Transverse colon (tissue), 4 donors: ENCODE measurements at regions not wholly inside any gene's neighbourhood (a gene's known extent, or its start where the extent isn't known, plus 50 kb on each side); places are given as distances from the start of the nearest gene placed in this dataset.
"Not testable (repeated sequence)": the region's sequence is repeated elsewhere in the genome, so short reads cannot be mapped to it uniquely, and the experiment has no call there.

ENCODE experiments used
- DNase-seq: peaks from one replicate; pipeline ENCODE4 v3.0.0-alpha.2; 2019
- H3K27ac ChIP-seq, 4 donors: fragments of 200-600 bp; sonication (generic); 2 replicates each; pipeline ENCODE4 v1.5.1; 2016 to 2018; ENCODE audit warnings: inconsistent platforms in 4 of 4
- H3K27me3 ChIP-seq: fragments of 200-600 bp; sonication (generic); 2 replicates; pipeline ENCODE4 v1.5.1; 2017; ENCODE audit warnings: inconsistent platforms
- H3K36me3 ChIP-seq, 4 donors: fragments of 200-600 bp; sonication (generic); 2 replicates each; pipeline ENCODE4 v1.5.1; 2017 to 2019; ENCODE audit warnings: inconsistent platforms in 4 of 4
- H3K4me1 ChIP-seq, 4 donors: fragments of 200-600 bp; sonication (generic); 2 replicates each; pipeline ENCODE4 v1.5.1; 2017 to 2020; ENCODE audit warnings: inconsistent platforms in 4 of 4
- H3K4me3 ChIP-seq, 4 donors: fragments of 200-600 bp; sonication (generic); 1 replicate in 1 of 4; 2 replicates in 3 of 4; pipeline versions ENCODE4 v1.5.1 to v1.6.1; 2017 to 2019; ENCODE audit warnings: inconsistent platforms in 4 of 4
- H3K9me3 ChIP-seq, 2 donors: fragments of 200-600 bp; sonication (generic); 2 replicates each; pipeline ENCODE4 v1.5.1; 2017 to 2019; ENCODE audit warnings: inconsistent platforms in 2 of 2
- CTCF ChIP-seq, 5 experiments: fragments of 200-600 bp in 3 of 5; fragments of 450-650 bp in 2 of 5; sonication (generic) in 3 of 5; IDR thresholded peaks; 1 replicate in 2 of 5; 2 replicates in 3 of 5; pipeline ENCODE4 v1.5.1; 2016 to 2017; ENCODE audit warnings: antibody characterized with exemption in 5 of 5, inconsistent platforms in 3 of 5, mild to moderate bottlenecking in 2 of 5, moderate library complexity in 1 of 5
- EP300 ChIP-seq: sonication (generic); formaldehyde crosslinking; IDR thresholded peaks from one replicate; pipeline ENCODE4 v1.6.1; 2017; ENCODE audit warnings: antibody characterized with exemption, low read depth
- POLR2A ChIP-seq: fragments of 450-650 bp; IDR thresholded peaks from one replicate; pipeline ENCODE4 v1.6.1; 2016; ENCODE audit warnings: antibody characterized with exemption, mild to moderate bottlenecking, moderate library complexity
- POLR2AphosphoS5 ChIP-seq, 3 donors: sonication (generic); formaldehyde crosslinking; IDR thresholded peaks; one replicate each; pipeline ENCODE4 v1.6.1; 2016; ENCODE audit warnings: antibody characterized with exemption in 3 of 3
- WGBS, 2 donors: methylation state at CpG; one replicate each; pipeline ENCODE4 v1.1.5; 2018; ENCODE audit warnings: low coverage in 1 of 2; 5-methylcytosine and 5-hydroxymethylcytosine counted together
- in situ Hi-C, 4 donors: fragments of 200-750 bp; cut with MboI; loops; one replicate each; pipeline versions ENCODE4 v1.15.0 to v1.15.1; 2017; ENCODE audit warnings: low sequenced_read_pairs in 3 of 4, low pct_ligation_motif_present in 1 of 4, low pct_unique_long_range_greater_than_20kb in 1 of 4
- intact Hi-C: fragments of 100-400 bp; cut with DNase I; formaldehyde crosslinking; loops from one replicate; pipeline ENCODE4 v1.15.1; 2023; ENCODE audit warnings: low total_unique reads

GRCh38 chr6:51029561-51029960 lies 210.9 kb downstream of the TFAP2B start:
- no peaks in the 10 kb centered on the region for H3K9me3 ChIP-seq
- no peak for DNase-seq
- in situ Hi-C loops = no loop called here
- no peaks in the 10 kb centered on the region for H3K36me3 ChIP-seq
- no peaks in the 10 kb centered on the region for H3K4me1 ChIP-seq
- TF ChIP-seq EP300 (no peak), POLR2A (no peak), POLR2AphosphoS5 (IDR thresholded peaks at IDR 0.05) (no peak), CTCF (IDR thresholded peaks at IDR 0.05) (no peak)
- no peaks in the 10 kb centered on the region for H3K27me3 ChIP-seq
- WGBS, 2 donors = 2 to 17% methylated on average over 1 of the region's 1 CpG
- H3K4me3 ChIP-seq = no peak overlapping the region
- H3K27ac ChIP-seq = no peak overlapping the region
- intact Hi-C loops = no loop called here

- no peaks in the 10 kb centered on the region for H3K4me1 ChIP-seq
- H3K36me3 ChIP-seq = no peaks in the 10 kb centered on the region
- no peak overlapping the region for H3K4me3 ChIP-seq
- H3K27me3 ChIP-seq = no peaks in the 10 kb centered on the region
- no peak for TF ChIP-seq POLR2A
- TF ChIP-seq EP300 = no peak
- no peak for TF ChIP-seq POLR2AphosphoS5 (IDR thresholded peaks at IDR 0.05)
- TF ChIP-seq CTCF (IDR thresholded peaks at IDR 0.05) = no peak
- H3K9me3 ChIP-seq = no peaks in the 10 kb centered on the region
- WGBS, 2 donors = 83 to 92% methylated on average over 2 of the region's 2 CpGs
- H3K27ac ChIP-seq = no peak overlapping the region
- in situ Hi-C loops (no loop called here), intact Hi-C loops (no loop called here)
- no peak for DNase-seq
Measured at GRCh38 chr6:51045548-51045947, 226.9 kb downstream of the TFAP2B start.

GRCh38 chr6:51049288-51049982 lies 230.8 kb downstream of the TFAP2B start:
- intact Hi-C loops = no loop called here
- no peaks in the 10 kb centered on the region for H3K36me3 ChIP-seq
- no peak for TF ChIP-seq EP300
- TF ChIP-seq POLR2A = no peak
- TF ChIP-seq CTCF (IDR thresholded peaks at IDR 0.05) = no peak
- TF ChIP-seq POLR2AphosphoS5 (IDR thresholded peaks at IDR 0.05) = no peak
- H3K4me1 ChIP-seq = no peaks in the 10 kb centered on the region
- no peak overlapping the region for H3K27ac ChIP-seq
- H3K9me3 ChIP-seq = no peaks in the 10 kb centered on the region
- no peak overlapping the region for H3K4me3 ChIP-seq
- WGBS, 2 donors = 76 to 87% methylated on average over 2 to 3 of the region's 3 CpGs
- H3K27me3 ChIP-seq = no peaks in the 10 kb centered on the region
- in situ Hi-C loops = no loop called here
- DNase-seq = no peak

GRCh38 chr6:51049983-51050877 lies 231.6 kb downstream of the TFAP2B start:
- WGBS, 2 donors = 62 to 90% methylated on average over 1 to 2 of the region's 2 CpGs
- TF ChIP-seq EP300 (no peak), POLR2A (no peak), CTCF (IDR thresholded peaks at IDR 0.05) (no peak), POLR2AphosphoS5 (IDR thresholded peaks at IDR 0.05) (no peak)
- no peaks in the 10 kb centered on the region for H3K9me3 ChIP-seq
- no peaks in the 10 kb centered on the region for H3K4me1 ChIP-seq
- H3K27me3 ChIP-seq = no peaks in the 10 kb centered on the region
- no peak overlapping the region for H3K27ac ChIP-seq
- no peak for DNase-seq
- no peak overlapping the region for H3K4me3 ChIP-seq
- intact Hi-C loops = no loop called here
- H3K36me3 ChIP-seq = no peaks in the 10 kb centered on the region
- in situ Hi-C loops = no loop called here

DNA sequence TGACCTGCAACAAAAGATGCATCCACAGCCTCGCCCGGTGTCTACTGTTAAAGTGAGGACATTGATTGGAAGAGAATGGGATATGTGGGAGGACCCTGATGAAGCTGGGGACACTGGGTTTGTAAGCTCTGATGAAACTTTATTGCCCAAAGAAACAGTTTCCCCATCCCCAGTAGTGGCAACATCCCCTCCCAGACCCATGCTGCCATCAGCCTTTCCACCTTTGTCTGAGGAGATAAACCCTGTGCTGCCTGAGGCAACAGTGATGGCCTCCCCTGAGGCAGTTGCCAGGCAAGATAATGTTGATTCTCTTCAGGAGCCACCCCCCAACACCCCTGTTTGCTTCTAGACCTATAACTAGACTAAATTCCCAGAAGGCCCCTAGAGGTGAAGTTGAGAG lies 234.0 kb downstream of the TFAP2B start:
- H3K4me1 ChIP-seq, H3K36me3 ChIP-seq, H3K9me3 ChIP-seq, H3K27me3 ChIP-seq, H3K4me3 ChIP-seq, DNase-seq, H3K27ac ChIP-seq, intact Hi-C loops, in situ Hi-C loops: not testable (repeated sequence)
- 86% methylated on average over 2 of the region's 2 CpGs; no CpG with 5 or more reads in 1 of the 2 donors for WGBS, 2 donors

GRCh38 chr6:51055316-51055715 lies 236.6 kb downstream of the TFAP2B start:
- in situ Hi-C loops, H3K4me3 ChIP-seq: not testable (repeated sequence)

More at GRCh38 chr6:51055316-51055715, 236.6 kb downstream of the TFAP2B start:
- intact Hi-C loops, DNase-seq, H3K9me3 ChIP-seq, H3K27ac ChIP-seq, H3K4me1 ChIP-seq, H3K27me3 ChIP-seq, H3K36me3 ChIP-seq: not testable (repeated sequence)
- WGBS, 2 donors = 60 to 81% methylated on average over 1 to 2 of the region's 2 CpGs
